ENCODE measurements at regions not wholly inside any gene's neighbourhood (a gene's known extent, or its start where the extent isn't known, plus 50 kb on each side); places are given as distances from the start of the nearest gene placed in this dataset.

DNA sequence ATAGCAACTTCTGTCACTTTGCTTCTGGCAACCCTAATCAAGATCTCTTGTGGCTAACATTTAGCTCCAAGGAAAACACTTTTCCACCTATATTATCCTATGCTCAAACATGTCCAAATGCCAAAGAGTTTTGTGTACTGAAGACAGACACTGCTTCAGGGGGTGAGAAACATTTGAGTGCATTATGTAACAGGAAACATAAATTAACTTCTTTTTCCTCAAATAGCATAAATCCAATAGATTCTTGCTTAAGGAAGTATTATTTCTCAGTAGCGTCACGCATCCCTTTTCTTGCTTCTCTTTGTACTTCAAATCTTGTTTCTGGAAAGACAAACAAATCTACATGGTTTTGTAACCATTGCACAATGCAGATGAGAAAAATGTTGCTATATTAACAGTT lies 839.1 kb downstream of the GLUD2 start:
- TF ChIP-seq, protein P1, sequence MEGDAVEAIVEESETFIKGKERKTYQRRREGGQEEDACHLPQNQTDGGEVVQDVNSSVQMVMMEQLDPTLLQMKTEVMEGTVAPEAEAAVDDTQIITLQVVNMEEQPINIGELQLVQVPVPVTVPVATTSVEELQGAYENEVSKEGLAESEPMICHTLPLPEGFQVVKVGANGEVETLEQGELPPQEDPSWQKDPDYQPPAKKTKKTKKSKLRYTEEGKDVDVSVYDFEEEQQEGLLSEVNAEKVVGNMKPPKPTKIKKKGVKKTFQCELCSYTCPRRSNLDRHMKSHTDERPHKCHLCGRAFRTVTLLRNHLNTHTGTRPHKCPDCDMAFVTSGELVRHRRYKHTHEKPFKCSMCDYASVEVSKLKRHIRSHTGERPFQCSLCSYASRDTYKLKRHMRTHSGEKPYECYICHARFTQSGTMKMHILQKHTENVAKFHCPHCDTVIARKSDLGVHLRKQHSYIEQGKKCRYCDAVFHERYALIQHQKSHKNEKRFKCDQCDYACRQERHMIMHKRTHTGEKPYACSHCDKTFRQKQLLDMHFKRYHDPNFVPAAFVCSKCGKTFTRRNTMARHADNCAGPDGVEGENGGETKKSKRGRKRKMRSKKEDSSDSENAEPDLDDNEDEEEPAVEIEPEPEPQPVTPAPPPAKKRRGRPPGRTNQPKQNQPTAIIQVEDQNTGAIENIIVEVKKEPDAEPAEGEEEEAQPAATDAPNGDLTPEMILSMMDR (IDR thresholded peaks at IDR 0.05): no peak
- no peak for TF ChIP-seq POLR2AphosphoS5 (IDR thresholded peaks at IDR 0.05; ENCODE audit: low read depth, low read length)

Data from Panc1 (cell line).